GM12875 (cell line): ENCODE measurements at regions not wholly inside any gene's neighbourhood (a gene's known extent, or its start where the extent isn't known, plus 50 kb on each side); places are given as distances from the start of the nearest gene placed in this dataset.

Source experiments
- H3K4me3 ChIP-seq: one replicate; pipeline ENCODE4 v1.5.1; 2011; ENCODE audit warnings: low read depth, low read length, control low read depth
- CTCF ChIP-seq: IDR thresholded peaks from 2 replicates; pipeline ENCODE4 v1.5.1; 2011; ENCODE audit warnings: low read depth, mild to moderate bottlenecking, control low read depth, inconsistent platforms, low read length, moderate library complexity, borderline replicate concordance; ENCODE audit not compliant: insufficient read depth

- no peak for TF ChIP-seq CTCF
- H3K4me3 ChIP-seq: no peak overlapping the region
Measured at GRCh38 chr4:18511727-18512126, 490.2 kb upstream of the LCORL start.

- no peak overlapping the region for H3K4me3 ChIP-seq
- TF ChIP-seq CTCF: no peak
Measured at GRCh38 chr4:18508786-18509185, 487.2 kb upstream of the LCORL start.

GRCh38 chr4:18480928-18481327 is 459.4 kb upstream of the LCORL start:
- no peak for TF ChIP-seq CTCF
- no peak overlapping the region for H3K4me3 ChIP-seq

- H3K4me3 ChIP-seq: no peak overlapping the region
- no peak for TF ChIP-seq CTCF
Measured at GRCh38 chr4:18480342-18480741, 458.8 kb upstream of the LCORL start.

GRCh38 chr4:18479825-18480224 is 458.3 kb upstream of the LCORL start:
- H3K4me3 ChIP-seq: no peak overlapping the region
- no peak for TF ChIP-seq CTCF

GRCh38 chr4:18463987-18464559 is 442.5 kb upstream of the LCORL start:
- TF ChIP-seq CTCF: no peak
- H3K4me3 ChIP-seq: no peak overlapping the region

GRCh38 chr4:18458465-18458864 is 436.9 kb upstream of the LCORL start:
- TF ChIP-seq CTCF: no peak
- no peak overlapping the region for H3K4me3 ChIP-seq
